PC-9 (cell line): ENCODE measurements at regions not wholly inside any gene's neighbourhood (a gene's known extent, or its start where the extent isn't known, plus 50 kb on each side); places are given as distances from the start of the nearest gene placed in this dataset.

Experiments
- CTCF ChIP-seq: fragments of 200-600 bp; sonication (generic); conservative IDR thresholded peaks from 2 replicates; pipeline ENCODE4 v1.6.1; 2017; ENCODE audit warnings: mixed run types, antibody characterized with exemption, mild to moderate bottlenecking, moderate library complexity
- EZH2 ChIP-seq: fragments of 200-600 bp; sonication (generic); IDR thresholded peaks from 2 replicates; pipeline ENCODE4 v1.8.0; 2017; ENCODE audit warnings: antibody characterized with exemption, low read depth

DNA sequence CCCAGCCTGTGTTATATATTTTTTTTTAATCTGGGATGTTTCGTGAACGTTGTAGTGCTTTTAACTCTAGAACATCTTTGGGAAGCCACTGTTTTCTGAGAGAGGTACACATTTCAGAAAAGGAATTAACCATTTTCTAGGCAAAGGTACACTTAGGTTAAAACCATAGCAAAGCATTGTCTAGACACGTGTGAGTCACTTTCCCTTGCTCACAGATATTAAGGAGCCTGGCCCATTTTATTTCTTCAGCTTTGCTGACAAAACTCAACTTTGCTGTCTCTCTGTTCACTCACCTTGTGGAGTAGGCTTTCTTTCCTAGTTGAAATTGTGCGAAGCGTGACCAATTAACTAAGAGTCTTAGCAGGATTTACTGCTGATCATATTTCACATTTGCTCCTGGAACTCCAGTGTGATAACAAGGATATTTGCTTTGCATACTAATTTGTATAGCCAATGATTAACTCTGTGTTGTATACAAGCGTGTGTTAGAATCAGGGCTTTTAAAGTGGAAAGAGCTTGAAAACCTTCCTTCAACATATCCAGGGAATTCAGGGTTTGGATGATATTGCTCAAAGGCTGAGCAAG is 215.0 kb upstream of the AGAP1 start:
- no peak for TF ChIP-seq CTCF
- no peak for TF ChIP-seq EZH2
